Stimulated activated CD4-positive, alpha-beta T cell treated with anti-CD3 and anti-CD28 coated beads, Interleukin-1b, Interleukin-23, amount 100 ng/mL, for 48 hours (primary cell): ENCODE measurements at regions not wholly inside any gene's neighbourhood (a gene's known extent, or its start where the extent isn't known, plus 50 kb on each side); places are given as distances from the start of the nearest gene placed in this dataset.
"Not testable (repeated sequence)": the region's sequence is repeated elsewhere in the genome, so short reads cannot be mapped to it uniquely, and the experiment has no call there.

Experiments
- DNase-seq: peaks from one replicate; pipeline ENCODE4 v3.0.0-alpha.2; 2020

- no peak for DNase-seq
These were observed 56.0 kb downstream of the EN1 start for GRCh38 chr2:118791483-118791882.

- no peak for DNase-seq
These were observed 60.7 kb downstream of the EN1 start for GRCh38 chr2:118786746-118787145.

DNA sequence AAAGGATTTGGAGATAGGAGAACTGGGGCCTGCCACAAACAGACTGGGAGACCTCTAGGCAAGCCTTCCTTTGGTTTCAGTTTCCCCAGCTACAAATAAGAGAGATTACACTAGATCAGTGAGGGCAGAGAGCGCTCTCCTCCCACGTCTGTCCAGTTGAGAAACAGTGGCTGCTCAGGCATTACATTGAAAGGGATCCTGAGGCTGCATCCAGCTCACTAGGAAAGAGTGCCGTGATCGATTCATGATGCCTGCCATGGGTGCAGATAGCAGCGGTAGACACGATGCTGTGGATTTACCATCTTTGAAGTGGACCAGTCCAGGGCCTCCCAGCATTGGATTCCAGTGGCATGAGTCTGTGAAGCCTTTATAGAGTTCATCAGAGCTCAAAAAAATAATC, 62.6 kb downstream of the EN1 start:
- DNase-seq, result no peak

- DNase-seq, result no peak
These were observed 68.1 kb downstream of the EN1 start for GRCh38 chr2:118779362-118779761.

- peak; percentile 21 for DNase-seq
These were observed 72.9 kb downstream of the EN1 start for GRCh38 chr2:118774458-118775133.

GRCh38 chr2:118773826-118774225, 73.6 kb downstream of the EN1 start:
- no peak for DNase-seq

- no peak for DNase-seq
These were observed 74.8 kb downstream of the EN1 start for GRCh38 chr2:118772487-118773200.

DNA sequence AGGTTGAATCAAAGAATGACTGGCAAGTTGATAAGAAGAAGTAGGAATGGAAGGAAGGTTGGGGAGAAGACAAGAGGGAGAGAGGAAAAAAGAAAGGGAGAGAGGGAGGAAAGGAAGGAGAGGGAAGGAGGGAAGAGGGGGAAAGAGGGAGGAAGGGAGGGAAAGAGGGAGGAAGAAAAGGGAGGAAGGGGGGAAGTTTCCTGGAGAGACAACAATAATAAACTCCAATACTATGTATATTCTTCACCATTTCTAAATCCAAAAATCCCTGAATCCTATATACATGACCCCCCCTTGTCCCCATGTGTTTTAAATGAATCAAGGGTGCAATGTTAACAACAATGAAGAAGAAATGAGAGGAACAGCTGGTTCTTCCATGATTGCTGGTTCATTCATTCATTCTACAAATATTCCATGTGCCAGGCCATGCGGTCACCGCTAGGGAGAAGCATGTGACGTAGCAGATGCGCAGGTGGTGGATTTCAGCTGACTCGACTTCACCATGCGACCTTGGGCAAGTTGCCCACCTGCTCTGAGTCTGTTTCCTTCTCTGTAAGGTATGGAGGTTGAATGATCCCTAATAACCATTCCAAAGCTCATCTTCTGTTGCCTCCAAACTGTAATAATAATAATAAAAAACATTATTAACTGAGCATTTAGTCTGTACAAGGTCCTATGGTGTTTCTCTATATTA, 77.6 kb downstream of the EN1 start:
- DNase-seq, result no peak

- DNase-seq, result no peak
These were observed 80.6 kb downstream of the EN1 start for GRCh38 chr2:118766871-118767270.

- DNase-seq, result no peak
These were observed 82.6 kb downstream of the EN1 start for GRCh38 chr2:118764855-118765254.

GRCh38 chr2:118763797-118764196, 83.7 kb downstream of the EN1 start:
- DNase-seq, result no peak

GRCh38 chr2:118762290-118762689, 85.2 kb downstream of the EN1 start:
- no peak for DNase-seq

- DNase-seq, result no peak
These were observed 85.7 kb downstream of the EN1 start for GRCh38 chr2:118761771-118762170.

DNA sequence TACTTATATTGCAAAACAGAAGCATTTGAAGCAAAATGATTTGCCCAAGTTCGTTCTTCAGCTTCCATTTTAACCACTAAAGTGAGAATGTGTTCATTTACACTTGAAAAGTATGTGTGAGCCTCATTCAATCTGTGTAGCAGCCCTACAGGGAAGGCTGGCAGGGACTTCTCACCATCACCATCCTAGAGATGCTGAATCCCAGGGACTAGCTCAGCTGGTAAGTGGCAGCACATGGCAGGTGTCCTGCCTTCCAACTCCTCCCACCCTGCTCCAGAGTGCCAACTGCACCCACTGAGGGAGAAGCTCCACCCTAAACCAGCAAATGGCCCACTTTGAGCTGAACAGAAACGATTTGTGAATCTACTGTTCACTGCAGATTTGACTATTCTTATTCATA, 91.5 kb downstream of the EN1 start:
- no peak for DNase-seq

- no peak for DNase-seq
These were observed 92.1 kb downstream of the EN1 start for GRCh38 chr2:118755384-118755783.

GRCh38 chr2:118752762-118753429, 94.6 kb downstream of the EN1 start:
- DNase-seq, result no peak

GRCh38 chr2:118750959-118751565, 96.4 kb downstream of the EN1 start:
- DNase-seq, result no peak

DNA sequence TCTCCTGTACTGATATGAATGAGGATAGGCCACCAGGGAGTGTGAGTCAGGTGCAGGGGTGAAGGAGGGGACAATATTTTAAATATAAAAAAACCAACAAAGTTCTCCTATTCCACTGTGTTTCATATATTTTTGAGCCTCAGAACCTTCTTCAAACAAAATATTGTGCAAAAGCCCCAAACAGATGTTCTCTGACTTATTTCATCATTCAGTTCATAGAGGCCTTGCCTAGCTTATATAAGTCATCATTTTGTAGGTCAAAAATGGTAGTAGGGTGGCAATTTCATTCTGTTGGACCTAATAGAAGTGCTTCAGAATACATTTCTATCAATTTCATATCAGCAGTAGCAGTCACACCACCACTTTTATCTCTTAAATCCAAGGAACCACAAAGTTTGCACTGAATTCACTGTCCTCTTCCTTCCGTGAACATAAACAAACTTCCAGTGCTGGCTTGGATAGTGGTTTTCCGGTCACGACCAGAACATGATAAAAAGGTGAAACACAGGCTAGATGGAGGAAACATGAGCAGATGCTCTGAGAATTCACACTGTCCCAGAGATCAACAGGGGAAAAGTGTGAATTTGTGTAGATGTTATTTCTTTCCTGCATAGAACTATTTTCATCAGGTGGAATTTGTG, 99.1 kb downstream of the EN1 start:
- DNase-seq, result no peak

- no peak for DNase-seq
These were observed 99.8 kb downstream of the EN1 start for GRCh38 chr2:118747637-118748036.

- no peak for DNase-seq
These were observed 100.4 kb downstream of the EN1 start for GRCh38 chr2:118747066-118747465.

GRCh38 chr2:118744682-118745181, 102.7 kb downstream of the EN1 start:
- DNase-seq, result not testable (repeated sequence)
